Large intestine (tissue), 3 donors: ENCODE measurements at regions not wholly inside any gene's neighbourhood (a gene's known extent, or its start where the extent isn't known, plus 50 kb on each side); places are given as distances from the start of the nearest gene placed in this dataset.

Experiments used
- DNase-seq, 2 donors: peaks; one replicate each; pipeline versions ENCODE4 v3.0.0 to v3.0.0-alpha.2; 2013
- H3K27ac ChIP-seq: one replicate; pipeline ENCODE4 v1.5.1; 2013; ENCODE audit warnings: low read length
- H3K27me3 ChIP-seq: 2 replicates; pipeline ENCODE4 v1.6.1; 2013; ENCODE audit warnings: low read length; ENCODE audit not compliant: control insufficient read depth, insufficient read depth
- H3K36me3 ChIP-seq: 2 replicates; pipeline ENCODE4 v1.6.1; 2013; ENCODE audit warnings: low read length; ENCODE audit not compliant: control insufficient read depth, insufficient read depth
- H3K4me1 ChIP-seq: one replicate; pipeline ENCODE4 v1.6.1; 2013; ENCODE audit warnings: low read length; ENCODE audit not compliant: control insufficient read depth, insufficient read depth
- H3K4me3 ChIP-seq: one replicate; pipeline ENCODE4 v1.5.1; 2013; ENCODE audit warnings: low read length
- H3K9me3 ChIP-seq: one replicate; pipeline ENCODE4 v1.6.1; 2013; ENCODE audit warnings: mild to moderate bottlenecking, low read depth, low read length, moderate library complexity; ENCODE audit not compliant: control insufficient read depth
- WGBS: methylation state at CpG from one replicate; pipeline ENCODE4 v1.1.5; 2013; ENCODE audit warnings: low lambda C conversion rate; ENCODE audit not compliant: insufficient coverage; 5-methylcytosine and 5-hydroxymethylcytosine counted together

GRCh38 chr4:28973587-28974350, 1746.4 kb upstream of the PCDH7 start:
- no CpG with 5 or more reads among the region's 3 CpGs for WGBS
- H3K9me3 ChIP-seq: no peaks in the 10 kb centered on the region
- no peak overlapping the region for H3K27ac ChIP-seq
- DNase-seq: no peak
- H3K4me1 ChIP-seq: no peaks in the 10 kb centered on the region
- no peaks in the 10 kb centered on the region for H3K27me3 ChIP-seq
- no peaks in the 10 kb centered on the region for H3K36me3 ChIP-seq
- H3K4me3 ChIP-seq: no peak overlapping the region

DNA sequence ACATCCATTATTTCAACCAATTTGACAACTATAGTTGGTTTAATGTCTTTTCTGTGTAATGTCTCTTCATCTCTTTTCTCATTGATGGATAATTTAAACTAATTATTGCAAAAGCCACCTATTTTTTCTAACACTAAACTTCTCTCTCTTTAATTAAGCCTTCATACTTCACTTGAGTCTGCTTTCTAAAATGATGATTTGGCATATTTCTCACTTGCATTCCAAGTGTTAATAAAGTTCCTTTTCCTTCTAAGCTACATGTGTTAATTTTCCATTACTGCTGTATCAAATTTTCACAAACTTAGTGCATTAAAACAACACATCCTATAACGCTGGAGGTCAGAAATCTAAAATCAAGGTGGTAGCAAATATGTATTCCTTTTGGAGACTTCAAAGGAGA, 1743.8 kb upstream of the PCDH7 start:
- Histone ChIP-seq H3K4me3 (no peak overlapping the region), H3K4me1 (no peaks in the 10 kb centered on the region), H3K27me3 (no peaks in the 10 kb centered on the region), H3K36me3 (no peaks in the 10 kb centered on the region), H3K27ac (no peak overlapping the region), H3K9me3 (no peaks in the 10 kb centered on the region)
- WGBS: no CpG with 5 or more reads among the region's 1 CpG
- no peak for DNase-seq

DNA sequence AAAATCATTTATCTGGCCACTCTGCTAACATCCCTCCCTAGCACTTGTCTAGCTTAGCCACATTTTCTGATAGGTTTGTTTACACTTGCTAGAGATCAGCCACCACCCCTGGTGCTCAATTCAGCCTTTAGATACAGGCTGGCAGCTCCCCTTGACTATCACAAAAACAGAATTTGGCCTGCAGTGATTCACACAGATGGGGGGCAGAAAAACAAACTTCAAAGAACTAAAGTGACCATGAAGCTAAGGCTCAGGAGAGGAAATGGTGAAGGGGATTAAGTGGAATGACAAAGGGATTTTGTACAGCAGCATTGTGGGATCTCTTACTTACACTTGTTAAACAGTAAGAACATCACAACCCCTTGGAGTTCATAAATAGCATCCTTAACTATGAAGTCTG, 1718.0 kb upstream of the PCDH7 start:
- H3K36me3 ChIP-seq: no peaks in the 10 kb centered on the region
- no peaks in the 10 kb centered on the region for H3K9me3 ChIP-seq
- H3K4me3 ChIP-seq: no peak overlapping the region
- DNase-seq: no peak
- no peaks in the 10 kb centered on the region for H3K4me1 ChIP-seq
- no peak overlapping the region for H3K27ac ChIP-seq
- no peaks in the 10 kb centered on the region for H3K27me3 ChIP-seq

DNA sequence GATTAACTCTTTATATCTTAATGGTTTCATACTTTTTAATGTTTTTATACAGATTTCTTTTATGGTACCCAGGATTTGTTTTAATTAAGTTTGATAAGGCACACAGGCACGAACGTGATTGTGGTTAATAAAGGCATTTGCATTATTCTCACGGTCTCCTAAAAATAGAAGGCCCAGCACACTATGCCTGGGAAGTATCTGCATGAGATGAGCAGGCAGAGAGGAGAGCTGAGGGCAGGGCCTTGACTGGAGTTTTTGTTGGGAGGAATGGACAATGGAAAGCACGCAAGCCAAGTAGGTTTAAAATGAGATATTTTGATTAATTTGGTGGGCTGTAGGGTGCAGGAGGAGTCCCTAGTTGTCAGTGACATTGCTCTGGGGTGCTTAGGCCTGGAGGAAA, 1714.3 kb upstream of the PCDH7 start:
- DNase-seq: no peak
- H3K27ac ChIP-seq: no peak overlapping the region

GRCh38 chr4:29009908-29010307, 1710.3 kb upstream of the PCDH7 start:
- H3K9me3 ChIP-seq: no peaks in the 10 kb centered on the region
- WGBS: 78% methylated on average over 5 of the region's 5 CpGs
- no peak overlapping the region for H3K27ac ChIP-seq
- H3K4me1 ChIP-seq: no peaks in the 10 kb centered on the region
- no peak for DNase-seq
- no peak overlapping the region for H3K4me3 ChIP-seq
- no peaks in the 10 kb centered on the region for H3K27me3 ChIP-seq
- H3K36me3 ChIP-seq: no peaks in the 10 kb centered on the region

More for the DNA sequence above, 1714.3 kb upstream of the PCDH7 start:
- Histone ChIP-seq H3K27me3 (no peaks in the 10 kb centered on the region), H3K4me1 (no peaks in the 10 kb centered on the region), H3K9me3 (no peaks in the 10 kb centered on the region), H3K36me3 (no peaks in the 10 kb centered on the region), H3K4me3 (no peak overlapping the region)
- no CpG with 5 or more reads among the region's 4 CpGs for WGBS

DNA sequence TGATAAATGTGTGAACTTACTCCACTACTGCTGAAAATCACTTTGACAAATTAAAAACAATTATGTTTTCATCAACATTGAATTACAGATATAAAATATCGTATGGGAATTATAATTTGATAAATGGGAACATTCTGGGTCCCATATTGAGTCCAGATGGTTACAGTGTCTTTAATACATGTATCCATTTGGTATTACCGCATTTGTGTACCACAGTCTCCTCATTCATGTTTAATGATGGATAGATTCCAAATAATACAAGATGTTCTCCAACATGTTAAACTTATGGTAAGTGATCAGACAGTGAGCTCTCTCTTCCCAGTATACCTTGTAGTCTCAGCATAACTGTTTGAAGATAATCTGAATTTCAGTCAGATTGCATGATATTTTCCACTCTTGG, 1706.8 kb upstream of the PCDH7 start:
- no CpG with 5 or more reads among the region's 2 CpGs for WGBS

GRCh38 chr4:29014555-29014954, 1705.6 kb upstream of the PCDH7 start:
- H3K36me3 ChIP-seq: no peaks in the 10 kb centered on the region
- no peak overlapping the region for H3K4me3 ChIP-seq
- H3K4me1 ChIP-seq: no peaks in the 10 kb centered on the region
- H3K27ac ChIP-seq: no peak overlapping the region
- no peaks in the 10 kb centered on the region for H3K9me3 ChIP-seq
- no peaks in the 10 kb centered on the region for H3K27me3 ChIP-seq
- WGBS: no CpG with 5 or more reads among the region's 4 CpGs
- no peak for DNase-seq

More for the DNA sequence above, 1706.8 kb upstream of the PCDH7 start:
- no peaks in the 10 kb centered on the region for H3K27me3 ChIP-seq
- no peaks in the 10 kb centered on the region for H3K4me1 ChIP-seq
- H3K4me3 ChIP-seq: no peak overlapping the region
- H3K9me3 ChIP-seq: no peaks in the 10 kb centered on the region
- no peak for DNase-seq
- no peak overlapping the region for H3K27ac ChIP-seq
- H3K36me3 ChIP-seq: no peaks in the 10 kb centered on the region

- no CpG with 5 or more reads among the region's 1 CpG for WGBS
Measured at GRCh38 chr4:29033703-29034102, 1686.5 kb upstream of the PCDH7 start.

GRCh38 chr4:29037501-29037900, 1682.7 kb upstream of the PCDH7 start:
- no peak for DNase-seq
- Histone ChIP-seq H3K27ac (no peak overlapping the region), H3K27me3 (no peaks in the 10 kb centered on the region), H3K9me3 (peaks cover 3% of the 10 kb centered on the region), H3K4me1 (no peaks in the 10 kb centered on the region), H3K4me3 (no peak overlapping the region), H3K36me3 (no peaks in the 10 kb centered on the region)
- WGBS: 91% methylated on average over 5 of the region's 5 CpGs

More at GRCh38 chr4:29033703-29034102, 1686.5 kb upstream of the PCDH7 start:
- H3K4me1 ChIP-seq: no peaks in the 10 kb centered on the region
- DNase-seq: no peak
- H3K36me3 ChIP-seq: no peaks in the 10 kb centered on the region
- no peaks in the 10 kb centered on the region for H3K27me3 ChIP-seq
- peaks cover 10% of the 10 kb centered on the region for H3K9me3 ChIP-seq
- no peak overlapping the region for H3K27ac ChIP-seq
- H3K4me3 ChIP-seq: no peak overlapping the region

DNA sequence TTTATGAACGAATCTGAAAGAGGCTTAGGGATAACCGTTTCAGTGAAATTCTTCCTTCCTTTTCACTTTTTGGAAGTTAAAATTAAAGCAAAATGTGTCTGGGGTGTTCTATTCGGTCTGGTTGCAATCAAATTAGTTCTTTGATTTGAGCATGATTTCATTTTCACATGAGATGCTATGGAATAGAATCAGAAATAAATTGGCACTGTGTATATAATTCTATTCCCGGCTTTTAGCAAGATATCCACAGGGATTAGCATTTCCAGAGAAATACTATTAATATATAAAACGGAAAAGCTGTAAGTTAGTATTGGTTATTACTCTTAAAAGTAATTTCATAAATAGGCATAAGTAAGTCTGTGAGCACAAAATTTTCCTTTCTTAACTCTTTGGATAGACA, 1676.8 kb upstream of the PCDH7 start:
- Histone ChIP-seq H3K4me3 (no peak overlapping the region), H3K27ac (no peak overlapping the region), H3K9me3 (peaks cover 9% of the 10 kb centered on the region), H3K4me1 (no peaks in the 10 kb centered on the region), H3K36me3 (no peaks in the 10 kb centered on the region), H3K27me3 (no peaks in the 10 kb centered on the region)
- WGBS: 96% methylated on average over 2 of the region's 5 CpGs
- no peak for DNase-seq

DNA sequence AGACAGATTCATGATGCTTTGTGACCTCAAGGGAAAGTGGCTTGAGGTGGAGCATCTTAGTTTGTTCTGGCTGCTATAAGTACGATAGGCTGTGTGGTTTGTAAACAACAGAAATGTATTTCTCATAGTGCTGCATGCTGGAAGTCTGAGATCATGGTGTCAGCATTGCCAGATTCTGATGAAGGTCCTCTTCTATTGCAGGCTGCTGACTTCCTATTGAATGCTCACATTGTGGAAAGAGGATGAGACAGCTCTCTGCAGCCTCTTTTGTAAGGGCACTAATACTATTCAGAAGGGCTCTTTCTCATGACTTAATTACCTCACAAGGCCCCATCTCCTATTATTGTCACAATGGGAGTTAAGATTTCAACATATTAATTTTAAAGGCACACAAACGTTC, 1674.0 kb upstream of the PCDH7 start:
- Histone ChIP-seq H3K4me1 (no peaks in the 10 kb centered on the region), H3K4me3 (no peak overlapping the region), H3K27me3 (no peaks in the 10 kb centered on the region), H3K27ac (no peak overlapping the region), H3K9me3 (peaks cover 9% of the 10 kb centered on the region), H3K36me3 (no peaks in the 10 kb centered on the region)
- peak in 1 of 2 donors; percentile 4 for DNase-seq
- WGBS: 83% methylated on average over 1 of the region's 2 CpGs
